ENCODE measurements at regions not wholly inside any gene's neighbourhood (a gene's known extent, or its start where the extent isn't known, plus 50 kb on each side); places are given as distances from the start of the nearest gene placed in this dataset.

GRCh38 chr6:132004668-132005067 lies 53.5 kb upstream of the CCN2 start:
- Histone ChIP-seq H3K4me1 (no peaks in the 10 kb centered on the region), H3K27ac (no peak overlapping the region), H3K36me3 (no peaks in the 10 kb centered on the region), H3K4me3 (no peak overlapping the region), H3K9me3 (no peaks in the 10 kb centered on the region), H3K27me3 (no peaks in the 10 kb centered on the region)
- TF ChIP-seq POLR2A (IDR thresholded peaks at IDR 0.05), result no peak
- TF ChIP-seq CTCF (IDR thresholded peaks at IDR 0.05), result no peak
- no peak for DNase-seq

GRCh38 chr6:132003516-132004178 lies 52.5 kb upstream of the CCN2 start:
- TF ChIP-seq POLR2A (IDR thresholded peaks at IDR 0.05), result no peak
- no peak for TF ChIP-seq CTCF (IDR thresholded peaks at IDR 0.05)
- Histone ChIP-seq H3K27me3 (no peaks in the 10 kb centered on the region), H3K9me3 (no peaks in the 10 kb centered on the region), H3K27ac (no peak overlapping the region), H3K4me1 (no peaks in the 10 kb centered on the region), H3K4me3 (no peak overlapping the region), H3K36me3 (no peaks in the 10 kb centered on the region)
- no peak for DNase-seq

Small RNA genes lying in the stretch of these regions (small RNA-seq; reads per million reads assigned to genes)
- 0 reads per million in 2 donors for gene MIR548AJ1

Measured in Peyer's patch (tissue), 4 donors.